OCI-LY1 (cell line): ENCODE measurements at regions not wholly inside any gene's neighbourhood (a gene's known extent, or its start where the extent isn't known, plus 50 kb on each side); places are given as distances from the start of the nearest gene placed in this dataset.

Source experiments
- H2AFZ ChIP-seq: fragments of 200-600 bp; sonication (generic), shearing (Covaris generic); 2 replicates; pipeline ENCODE4 v1.6.0; 2014; ENCODE audit warnings: antibody characterized with exemption, mild to moderate bottlenecking, low read length
- H3F3A ChIP-seq: fragments of 200-600 bp; sonication (generic), shearing (Covaris generic); 2 replicates; pipeline ENCODE4 v1.6.0; 2014; ENCODE audit warnings: mild to moderate bottlenecking, antibody characterized with exemption, low read length, moderate library complexity; ENCODE audit not compliant: insufficient read depth
- H3K27ac ChIP-seq: fragments of 200-600 bp; sonication (generic); 2 replicates; pipeline ENCODE4 v1.5.1; 2014; ENCODE audit warnings: low read length, mixed run types, mild to moderate bottlenecking, low read depth; ENCODE audit not compliant: poor library complexity, severe bottlenecking
- H3K27me3 ChIP-seq: fragments of 200-600 bp; sonication (generic); 2 replicates; pipeline ENCODE4 v1.6.0; 2014; ENCODE audit warnings: antibody characterized with exemption, mild to moderate bottlenecking, low read length, moderate library complexity; ENCODE audit not compliant: insufficient read depth
- H3K36me3 ChIP-seq: fragments of 200-600 bp; sonication (generic); 2 replicates; pipeline ENCODE4 v1.6.1; 2014; ENCODE audit warnings: mild to moderate bottlenecking, antibody characterized with exemption, low read length, moderate library complexity, mixed read lengths; ENCODE audit not compliant: insufficient read depth
- H3K4me1 ChIP-seq: fragments of 200-600 bp; sonication (generic); 2 replicates; pipeline ENCODE4 v1.5.1; 2014; ENCODE audit warnings: mild to moderate bottlenecking, low read length, moderate library complexity; ENCODE audit not compliant: insufficient read depth, severe bottlenecking
- H3K4me2 ChIP-seq: fragments of 200-600 bp; sonication (generic), shearing (Covaris generic); 2 replicates; pipeline ENCODE4 v1.6.1; 2014; ENCODE audit warnings: low read length
- H3K4me3 ChIP-seq: fragments of 200-600 bp; sonication (generic); 2 replicates; pipeline ENCODE4 v1.5.1; 2014; ENCODE audit warnings: low read length, low read depth, mild to moderate bottlenecking, mixed read lengths; ENCODE audit not compliant: poor library complexity, severe bottlenecking
- H3K79me2 ChIP-seq: fragments of 200-600 bp; shearing (Covaris generic); 2 replicates; pipeline ENCODE4 v1.6.1; 2016; ENCODE audit warnings: mixed run types, low read length, mixed read lengths; ENCODE audit not compliant: insufficient read depth
- H3K9ac ChIP-seq: fragments of 200-600 bp; sonication (generic), shearing (Covaris generic); 2 replicates; pipeline ENCODE4 v1.6.1; 2014; ENCODE audit warnings: mild to moderate bottlenecking, low read length, mixed read lengths
- H3K9me2 ChIP-seq: fragments of 200-600 bp; sonication (generic), shearing (Covaris generic); 2 replicates; pipeline ENCODE4 v1.6.1; 2014; ENCODE audit warnings: low read depth, mild to moderate bottlenecking, low read length, mixed read lengths
- H3K9me3 ChIP-seq: fragments of 200-600 bp; shearing (Covaris generic); 2 replicates; pipeline ENCODE4 v1.6.1; 2014; ENCODE audit warnings: low read length, mixed read lengths
- H4K20me1 ChIP-seq: fragments of 200-600 bp; sonication (generic), shearing (Covaris generic); 2 replicates; pipeline ENCODE4 v1.6.0; 2016; ENCODE audit warnings: mild to moderate bottlenecking, low read length; ENCODE audit not compliant: insufficient read depth
- CTCF ChIP-seq: fragments of 200-600 bp; sonication (generic), shearing (Covaris generic); IDR thresholded peaks from 2 replicates; pipeline ENCODE4 v1.5.1; 2017; ENCODE audit warnings: mild to moderate bottlenecking, antibody characterized with exemption, low read length, moderate library complexity, mixed read lengths
- EZH2 ChIP-seq: fragments of 200-600 bp; sonication (generic), shearing (Covaris generic); IDR thresholded peaks from 2 replicates; pipeline ENCODE4 v1.8.0; 2017; ENCODE audit warnings: borderline replicate concordance, mixed run types, mild to moderate bottlenecking, antibody characterized with exemption, low read length, moderate library complexity, mixed read lengths

- H3K27me3 ChIP-seq = no peaks in the 10 kb centered on the region
- no peak overlapping the region for H3K27ac ChIP-seq
- no peak overlapping the region for H3K4me2 ChIP-seq
- H3K9me3 ChIP-seq = no peaks in the 10 kb centered on the region
- H3F3A ChIP-seq = no peaks in the 10 kb centered on the region
- no peak for TF ChIP-seq CTCF
- H3K79me2 ChIP-seq = no peaks in the 10 kb centered on the region
- no peak overlapping the region for H3K4me3 ChIP-seq
- no peak overlapping the region for H3K9ac ChIP-seq
- no peaks in the 10 kb centered on the region for H3K36me3 ChIP-seq
- no peaks in the 10 kb centered on the region for H3K4me1 ChIP-seq
- no peak overlapping the region for H2AFZ ChIP-seq
- no peaks in the 10 kb centered on the region for H3K9me2 ChIP-seq
- H4K20me1 ChIP-seq = no peaks in the 10 kb centered on the region
These were observed 219.4 kb upstream of the LNX1 start for GRCh38 chr4:53810643-53811042.

- TF ChIP-seq CTCF = no peak
- TF ChIP-seq EZH2 = no peak
- no peaks in the 10 kb centered on the region for H3K9me3 ChIP-seq
- H3K9me2 ChIP-seq = no peaks in the 10 kb centered on the region
- no peak overlapping the region for H3K9ac ChIP-seq
- no peak overlapping the region for H3K4me3 ChIP-seq
- H3K4me1 ChIP-seq = no peaks in the 10 kb centered on the region
- H3K27ac ChIP-seq = no peak overlapping the region
- no peaks in the 10 kb centered on the region for H3K36me3 ChIP-seq
- no peaks in the 10 kb centered on the region for H3F3A ChIP-seq
- H3K27me3 ChIP-seq = no peaks in the 10 kb centered on the region
- no peaks in the 10 kb centered on the region for H3K79me2 ChIP-seq
- no peak overlapping the region for H3K4me2 ChIP-seq
- no peak overlapping the region for H2AFZ ChIP-seq
- no peaks in the 10 kb centered on the region for H4K20me1 ChIP-seq
These were observed 218.5 kb upstream of the LNX1 start for GRCh38 chr4:53809816-53810215.

GRCh38 chr4:53805291-53805690, 214.0 kb upstream of the LNX1 start:
- no peaks in the 10 kb centered on the region for H3K4me1 ChIP-seq
- no peak overlapping the region for H3K9ac ChIP-seq
- H3K36me3 ChIP-seq = no peaks in the 10 kb centered on the region
- H3K27ac ChIP-seq = no peak overlapping the region
- no peaks in the 10 kb centered on the region for H4K20me1 ChIP-seq
- no peaks in the 10 kb centered on the region for H3F3A ChIP-seq
- no peak overlapping the region for H3K4me3 ChIP-seq
- no peak overlapping the region for H2AFZ ChIP-seq
- H3K27me3 ChIP-seq = no peaks in the 10 kb centered on the region
- H3K79me2 ChIP-seq = no peaks in the 10 kb centered on the region
- H3K9me2 ChIP-seq = no peaks in the 10 kb centered on the region
- no peak overlapping the region for H3K4me2 ChIP-seq
- no peak for TF ChIP-seq CTCF
- TF ChIP-seq EZH2 = no peak
- no peaks in the 10 kb centered on the region for H3K9me3 ChIP-seq
